H9 (cell line): ENCODE measurements at regions not wholly inside any gene's neighbourhood (a gene's known extent, or its start where the extent isn't known, plus 50 kb on each side); places are given as distances from the start of the nearest gene placed in this dataset.

Experiments used
- DNase-seq: peaks from one replicate; pipeline ENCODE4 v3.0.0-alpha.2; 2017
- H2AFZ ChIP-seq: one replicate; pipeline ENCODE4 v1.6.1; 2013; ENCODE audit warnings: mild to moderate bottlenecking, low read length, control low read depth, moderate library complexity
- H2AK5ac ChIP-seq: 2 replicates; pipeline ENCODE4 v1.6.1; 2013; ENCODE audit warnings: low read length, control low read depth, mixed read lengths; ENCODE audit not compliant: insufficient read length
- H2BK120ac ChIP-seq: one replicate; pipeline ENCODE4 v1.6.1; 2013; ENCODE audit warnings: low read depth, mild to moderate bottlenecking, low read length, control low read depth, inconsistent platforms; ENCODE audit not compliant: poor library complexity, severe bottlenecking
- H2BK12ac ChIP-seq: 2 replicates; pipeline ENCODE4 v1.6.1; 2013; ENCODE audit warnings: low read length, control low read depth, mixed read lengths, low read depth; ENCODE audit not compliant: insufficient read length
- H2BK15ac ChIP-seq: 2 replicates; pipeline ENCODE4 v1.6.1; 2013; ENCODE audit warnings: low read depth, low read length, control low read depth
- H2BK20ac ChIP-seq: one replicate; pipeline ENCODE4 v1.6.1; 2013; ENCODE audit warnings: low read depth, mild to moderate bottlenecking, low read length, control low read depth, inconsistent platforms; ENCODE audit not compliant: poor library complexity, severe bottlenecking
- H2BK5ac ChIP-seq: 2 replicates; pipeline ENCODE4 v1.6.1; 2013; ENCODE audit warnings: low read length, control low read depth, mixed read lengths; ENCODE audit not compliant: insufficient read length
- H3K14ac ChIP-seq: 2 replicates; pipeline ENCODE4 v1.6.1; 2013; ENCODE audit warnings: low read length, control low read depth; ENCODE audit not compliant: insufficient read depth
- H3K18ac ChIP-seq: 2 replicates; pipeline ENCODE4 v1.6.1; 2013; ENCODE audit warnings: low read depth, mild to moderate bottlenecking, mixed read lengths, low read length, control low read depth; ENCODE audit not compliant: insufficient read length
- H3K23ac ChIP-seq: 2 replicates; pipeline ENCODE4 v1.6.1; 2013; ENCODE audit warnings: low read length, control low read depth, mixed read lengths, low read depth; ENCODE audit not compliant: insufficient read length
- H3K23me2 ChIP-seq: 2 replicates; pipeline ENCODE4 v1.6.1; 2013; ENCODE audit warnings: low read depth, mild to moderate bottlenecking, mixed read lengths, low read length, control low read depth; ENCODE audit not compliant: insufficient read length, poor library complexity, severe bottlenecking
- H3K27ac ChIP-seq: 2 replicates; pipeline ENCODE4 v1.5.1; 2013; ENCODE audit warnings: low read length, control low read depth, mixed read lengths, low read depth; ENCODE audit not compliant: insufficient read length
- H3K27me3 ChIP-seq: 2 replicates; pipeline ENCODE4 v1.6.1; 2013; ENCODE audit warnings: low read length, control low read depth, inconsistent platforms; ENCODE audit not compliant: insufficient read depth
- H3K4ac ChIP-seq: 2 replicates; pipeline ENCODE4 v1.6.1; 2013; ENCODE audit warnings: low read depth, mild to moderate bottlenecking, control low read depth, inconsistent platforms, low read length, moderate library complexity
- H3K4me1 ChIP-seq: 2 replicates; pipeline ENCODE4 v1.6.1; 2013; ENCODE audit warnings: low read length, control low read depth, inconsistent platforms; ENCODE audit not compliant: insufficient read depth
- H3K4me2 ChIP-seq: 2 replicates; pipeline ENCODE4 v1.6.1; 2013; ENCODE audit warnings: low read length, control low read depth, mixed read lengths; ENCODE audit not compliant: insufficient read length, insufficient read depth
- H3K56ac ChIP-seq: 2 replicates; pipeline ENCODE4 v1.6.1; 2013; ENCODE audit warnings: low read depth, mild to moderate bottlenecking, mixed read lengths, low read length, control low read depth; ENCODE audit not compliant: insufficient read length
- H3K79me1 ChIP-seq: 2 replicates; pipeline ENCODE4 v1.6.1; 2013; ENCODE audit warnings: low read depth, mild to moderate bottlenecking, moderate library complexity, low read length, control low read depth, inconsistent platforms; ENCODE audit not compliant: insufficient read depth, poor library complexity, severe bottlenecking
- H3K79me2 ChIP-seq: 2 replicates; pipeline ENCODE4 v1.6.1; 2013; ENCODE audit warnings: low read length, control low read depth, inconsistent platforms; ENCODE audit not compliant: insufficient read depth
- H3K9ac ChIP-seq: 2 replicates; pipeline ENCODE4 v1.6.1; 2013; ENCODE audit warnings: low read length, control low read depth, mixed read lengths; ENCODE audit not compliant: insufficient read length; ENCODE audit errors: extremely low read depth
- H3K9me3 ChIP-seq: one replicate; pipeline ENCODE4 v1.6.1; 2013; ENCODE audit warnings: low read depth, low read length, inconsistent platforms; ENCODE audit not compliant: control insufficient read depth
- H3T11ph ChIP-seq: one replicate; pipeline ENCODE4 v1.6.1; 2013; ENCODE audit warnings: mild to moderate bottlenecking, low read length, control low read depth, inconsistent platforms
- H4K20me1 ChIP-seq: one replicate; pipeline ENCODE4 v1.6.1; 2013; ENCODE audit not compliant: control insufficient read depth, insufficient read length, insufficient read depth
- H4K5ac ChIP-seq: 2 replicates; pipeline ENCODE4 v1.6.1; 2013; ENCODE audit warnings: low read depth, mild to moderate bottlenecking, mixed read lengths, low read length, control low read depth; ENCODE audit not compliant: insufficient read length
- H4K8ac ChIP-seq: replicated peaks from 2 replicates; pipeline ENCODE4 v1.6.1; 2013; ENCODE audit warnings: low read length, control low read depth, mixed read lengths, low read depth; ENCODE audit not compliant: insufficient read length
- H4K91ac ChIP-seq: 2 replicates; pipeline ENCODE4 v1.6.1; 2013; ENCODE audit warnings: low read depth, mild to moderate bottlenecking, moderate library complexity, mixed read lengths, low read length, control low read depth; ENCODE audit not compliant: insufficient read length
- H3K27ac Mint-ChIP-seq, 3 experiments: 2 replicates in 2 of 3; 3 replicates in 1 of 3; pipeline ENCODE4 v1.8.0; 2020 to 2021; ENCODE audit warnings: mixed read lengths in 3 of 3, mild to moderate bottlenecking in 1 of 3, moderate library complexity in 1 of 3
- H3K27me3 Mint-ChIP-seq: 2 replicates; pipeline ENCODE4 v1.8.0; 2021; ENCODE audit warnings: low read depth, mild to moderate bottlenecking, moderate library complexity, mixed read lengths
- H3K36me3 Mint-ChIP-seq, 3 experiments: 2 replicates in 2 of 3; 3 replicates in 1 of 3; pipeline ENCODE4 v1.8.0; 2020 to 2021; ENCODE audit warnings: low read depth in 3 of 3, mixed read lengths in 3 of 3; ENCODE audit not compliant: insufficient read depth in 1 of 3
- H3K4me1 Mint-ChIP-seq, 2 experiments: 2 replicates each; pipeline ENCODE4 v1.8.0; 2020; ENCODE audit warnings: mixed read lengths in 2 of 2
- H3K4me3 Mint-ChIP-seq, 2 experiments: 2 replicates in 1 of 2; 3 replicates in 1 of 2; pipeline ENCODE4 v1.8.0; 2020 to 2021; ENCODE audit warnings: mild to moderate bottlenecking in 2 of 2, mixed read lengths in 2 of 2, moderate library complexity in 1 of 2
- H3K9me3 Mint-ChIP-seq, 2 experiments: 2 replicates in 1 of 2; 3 replicates in 1 of 2; pipeline ENCODE4 v1.8.0; 2020; ENCODE audit warnings: mild to moderate bottlenecking in 2 of 2, mixed read lengths in 2 of 2, moderate library complexity in 1 of 2
- WGBS: extraction: QIAGEN DNeasy Blood & Tissue Kit; methylation state at CpG from one replicate; pipeline ENCODE4 v1.1.7; 2013; ENCODE audit warnings: missing lambda C conversion rate, low lambda C conversion rate, mixed read lengths; ENCODE audit not compliant: insufficient read length; ENCODE audit errors: extremely low coverage; 5-methylcytosine and 5-hydroxymethylcytosine counted together
- TF ChIP-seq, protein P1 (sequence below): fragments of 200-600 bp; sonication (generic); conservative IDR thresholded peaks from 3 replicates; pipeline ENCODE4 v1.8.0; 2021; ENCODE audit warnings: antibody characterized with exemption, mild to moderate bottlenecking

DNA sequence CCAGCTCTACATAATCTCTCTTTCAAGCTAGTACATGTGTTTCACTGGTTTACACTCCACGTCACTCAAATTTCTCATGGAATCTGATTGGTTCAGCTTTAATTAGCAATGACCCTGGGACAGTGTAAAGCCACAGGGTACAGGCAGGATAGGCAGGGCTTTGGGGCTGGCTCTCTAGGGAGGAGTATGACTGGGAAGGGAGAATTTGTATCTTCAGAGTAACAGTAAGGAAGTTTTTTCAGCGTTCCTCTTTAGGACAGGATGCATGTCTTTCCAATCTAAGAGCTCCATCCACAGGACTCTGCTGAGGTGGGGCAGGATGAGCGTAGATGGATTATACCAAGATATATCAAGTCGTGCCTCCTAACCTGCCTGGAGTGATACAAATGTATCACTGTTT is 112.0 kb upstream of the CLEC14A start:
- Mint-ChIP-seq H3K4me3 (no peak overlapping the region), H3K27me3 (peaks cover 6% of the 10 kb centered on the region; the same call in 1 of the 2 replicates), H3K36me3 (no peaks in the 10 kb centered on the region), H3K9me3 (no peaks in the 10 kb centered on the region), H3K27ac (peak overlapping the region in 1 of 3 experiments; percentile 29; a peak in 1 of 7 replicates), H3K4me1 (peaks cover 0 to 3% of the 10 kb centered on the region in 2 experiments; a peak in 1 of 4 replicates)
- no peak overlapping the region for H3K23ac ChIP-seq
- no peak overlapping the region for H3K56ac ChIP-seq
- no peak overlapping the region for H2AK5ac ChIP-seq
- H2BK12ac ChIP-seq: no peak overlapping the region
- no peaks in the 10 kb centered on the region for H3K4me1 ChIP-seq
- H4K91ac ChIP-seq: no peak overlapping the region
- H3K18ac ChIP-seq: no peak overlapping the region
- no peaks in the 10 kb centered on the region for H3K27me3 ChIP-seq
- H3K14ac ChIP-seq: no peak overlapping the region
- no peak overlapping the region for H2AFZ ChIP-seq
- no peak overlapping the region for H2BK5ac ChIP-seq
- no peak overlapping the region for H3K27ac ChIP-seq
- no peak overlapping the region for H3K9ac ChIP-seq
- no peaks in the 10 kb centered on the region for H4K20me1 ChIP-seq
- DNase-seq: no peak
- TF ChIP-seq, protein P1, sequence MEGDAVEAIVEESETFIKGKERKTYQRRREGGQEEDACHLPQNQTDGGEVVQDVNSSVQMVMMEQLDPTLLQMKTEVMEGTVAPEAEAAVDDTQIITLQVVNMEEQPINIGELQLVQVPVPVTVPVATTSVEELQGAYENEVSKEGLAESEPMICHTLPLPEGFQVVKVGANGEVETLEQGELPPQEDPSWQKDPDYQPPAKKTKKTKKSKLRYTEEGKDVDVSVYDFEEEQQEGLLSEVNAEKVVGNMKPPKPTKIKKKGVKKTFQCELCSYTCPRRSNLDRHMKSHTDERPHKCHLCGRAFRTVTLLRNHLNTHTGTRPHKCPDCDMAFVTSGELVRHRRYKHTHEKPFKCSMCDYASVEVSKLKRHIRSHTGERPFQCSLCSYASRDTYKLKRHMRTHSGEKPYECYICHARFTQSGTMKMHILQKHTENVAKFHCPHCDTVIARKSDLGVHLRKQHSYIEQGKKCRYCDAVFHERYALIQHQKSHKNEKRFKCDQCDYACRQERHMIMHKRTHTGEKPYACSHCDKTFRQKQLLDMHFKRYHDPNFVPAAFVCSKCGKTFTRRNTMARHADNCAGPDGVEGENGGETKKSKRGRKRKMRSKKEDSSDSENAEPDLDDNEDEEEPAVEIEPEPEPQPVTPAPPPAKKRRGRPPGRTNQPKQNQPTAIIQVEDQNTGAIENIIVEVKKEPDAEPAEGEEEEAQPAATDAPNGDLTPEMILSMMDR: no peak
- no CpG with 5 or more reads among the region's 4 CpGs for WGBS
- H3K4ac ChIP-seq: no peak overlapping the region
- H3T11ph ChIP-seq: no peak overlapping the region
- no peaks in the 10 kb centered on the region for H3K23me2 ChIP-seq
- no peaks in the 10 kb centered on the region for H3K79me1 ChIP-seq
- no peak overlapping the region for H4K5ac ChIP-seq
- no peak overlapping the region for H2BK20ac ChIP-seq
- no peak overlapping the region for H2BK15ac ChIP-seq
- H3K4me2 ChIP-seq: no peak overlapping the region
- H4K8ac ChIP-seq: no peak overlapping the region
- no peaks in the 10 kb centered on the region for H3K9me3 ChIP-seq
- no peak overlapping the region for H2BK120ac ChIP-seq
- H3K79me2 ChIP-seq: no peaks in the 10 kb centered on the region
